ENCODE measurements at regions not wholly inside any gene's neighbourhood (a gene's known extent, or its start where the extent isn't known, plus 50 kb on each side); places are given as distances from the start of the nearest gene placed in this dataset.
"Not testable (repeated sequence)": the region's sequence is repeated elsewhere in the genome, so short reads cannot be mapped to it uniquely, and the experiment has no call there.

GRCh38 chr15:69854521-69855181 is 243.1 kb downstream of the TLE3 start:
- DNase-seq, result no peak

- no peak for DNase-seq
Observed at GRCh38 chr15:69855258-69856000, 242.3 kb downstream of the TLE3 start.

GRCh38 chr15:69857250-69857649 is 240.5 kb downstream of the TLE3 start:
- DNase-seq, result no peak

GRCh38 chr15:69857686-69858391 is 239.9 kb downstream of the TLE3 start:
- peak; percentile 21 for DNase-seq

GRCh38 chr15:69858456-69858855 is 239.3 kb downstream of the TLE3 start:
- DNase-seq, result no peak

- no peak for DNase-seq
Observed at GRCh38 chr15:69859866-69860265, 237.9 kb downstream of the TLE3 start.

GRCh38 chr15:69860321-69860720 is 237.4 kb downstream of the TLE3 start:
- no peak for DNase-seq

GRCh38 chr15:69860921-69861320 is 236.8 kb downstream of the TLE3 start:
- no peak for DNase-seq

- DNase-seq, result no peak
Observed at GRCh38 chr15:69861331-69862171, 236.2 kb downstream of the TLE3 start.

GRCh38 chr15:69862540-69862939 is 235.2 kb downstream of the TLE3 start:
- DNase-seq, result no peak

- no peak for DNase-seq
Observed at GRCh38 chr15:69863446-69863845, 234.3 kb downstream of the TLE3 start.

- no peak for DNase-seq
Observed at GRCh38 chr15:69865369-69865768, 232.3 kb downstream of the TLE3 start.

- DNase-seq, result no peak
Observed at GRCh38 chr15:69868756-69869155, 229.0 kb downstream of the TLE3 start.

- DNase-seq, result no peak
Observed at GRCh38 chr15:69869291-69869690, 228.4 kb downstream of the TLE3 start.

GRCh38 chr15:69869881-69870505 is 227.7 kb downstream of the TLE3 start:
- no peak for DNase-seq

GRCh38 chr15:69871511-69872134 is 226.1 kb downstream of the TLE3 start:
- DNase-seq, result no peak

- no peak for DNase-seq
Observed at GRCh38 chr15:69873807-69874206, 223.9 kb downstream of the TLE3 start.

- no peak for DNase-seq
Observed at GRCh38 chr15:69874321-69874720, 223.4 kb downstream of the TLE3 start.

- DNase-seq, result no peak
Observed at GRCh38 chr15:69876064-69876940, 221.4 kb downstream of the TLE3 start.

GRCh38 chr15:69879963-69880362 is 217.8 kb downstream of the TLE3 start:
- DNase-seq, result not testable (repeated sequence)
